Endothelial cell (in vitro differentiated cells): ENCODE measurements at regions not wholly inside any gene's neighbourhood (a gene's known extent, or its start where the extent isn't known, plus 50 kb on each side); places are given as distances from the start of the nearest gene placed in this dataset.
"Not testable (repeated sequence)": the region's sequence is repeated elsewhere in the genome, so short reads cannot be mapped to it uniquely, and the experiment has no call there.

Experiments
- DNase-seq: peaks from one replicate; pipeline ENCODE4 v3.0.0; 2021; ENCODE audit warnings: low spot score
- H3K27ac Mint-ChIP-seq: one replicate; pipeline ENCODE4 v1.8.0; 2021; ENCODE audit warnings: mixed read lengths, inconsistent platforms; ENCODE audit not compliant: unreplicated experiment
- H3K27me3 Mint-ChIP-seq: one replicate; pipeline ENCODE4 v1.8.0; 2021; ENCODE audit warnings: mild to moderate bottlenecking, moderate library complexity, mixed read lengths, inconsistent platforms; ENCODE audit not compliant: unreplicated experiment
- H3K36me3 Mint-ChIP-seq: one replicate; pipeline ENCODE4 v1.8.0; 2021; ENCODE audit warnings: mild to moderate bottlenecking, low read depth, mixed read lengths, inconsistent platforms; ENCODE audit not compliant: unreplicated experiment
- H3K4me1 Mint-ChIP-seq: one replicate; pipeline ENCODE4 v1.8.0; 2021; ENCODE audit warnings: mild to moderate bottlenecking, mixed read lengths, inconsistent platforms; ENCODE audit not compliant: unreplicated experiment
- H3K4me3 Mint-ChIP-seq: one replicate; pipeline ENCODE4 v1.8.0; 2021; ENCODE audit warnings: mild to moderate bottlenecking, mixed read lengths, inconsistent platforms; ENCODE audit not compliant: unreplicated experiment
- H3K9me3 Mint-ChIP-seq: one replicate; pipeline ENCODE4 v1.8.0; 2021; ENCODE audit warnings: mixed read lengths, inconsistent platforms; ENCODE audit not compliant: unreplicated experiment
- CTCF ChIP-seq: fragments of 200-600 bp; sonication (generic); IDR thresholded peaks from one replicate; pipeline ENCODE4 v1.5.0; 2021; ENCODE audit warnings: antibody characterized with exemption; ENCODE audit not compliant: unreplicated experiment

GRCh38 chr7:109659261-109659660, 1089.6 kb downstream of the DNAJB9 start:
- no peaks in the 10 kb centered on the region for H3K9me3 Mint-ChIP-seq
- no peak for TF ChIP-seq CTCF
- no peak overlapping the region for H3K27ac Mint-ChIP-seq
- peaks cover 3% of the 10 kb centered on the region for H3K4me1 Mint-ChIP-seq
- H3K4me3 Mint-ChIP-seq, result no peak overlapping the region
- DNase-seq, result no peak
- H3K27me3 Mint-ChIP-seq, result no peaks in the 10 kb centered on the region
- no peaks in the 10 kb centered on the region for H3K36me3 Mint-ChIP-seq

- H3K4me3 Mint-ChIP-seq, result no peak overlapping the region
- H3K9me3 Mint-ChIP-seq, result no peaks in the 10 kb centered on the region
- no peaks in the 10 kb centered on the region for H3K36me3 Mint-ChIP-seq
- no peak for TF ChIP-seq CTCF
- no peak for DNase-seq
- no peak overlapping the region for H3K27ac Mint-ChIP-seq
- H3K27me3 Mint-ChIP-seq, result no peaks in the 10 kb centered on the region
- peaks cover 3% of the 10 kb centered on the region for H3K4me1 Mint-ChIP-seq
Measured at GRCh38 chr7:109660401-109660800, 1090.7 kb downstream of the DNAJB9 start.

GRCh38 chr7:109663806-109664205, 1094.1 kb downstream of the DNAJB9 start:
- TF ChIP-seq CTCF, result no peak
- H3K4me3 Mint-ChIP-seq, result no peak overlapping the region
- no peak overlapping the region for H3K27ac Mint-ChIP-seq
- DNase-seq, result no peak
- no peaks in the 10 kb centered on the region for H3K27me3 Mint-ChIP-seq
- no peaks in the 10 kb centered on the region for H3K9me3 Mint-ChIP-seq
- H3K36me3 Mint-ChIP-seq, result no peaks in the 10 kb centered on the region
- H3K4me1 Mint-ChIP-seq, result peaks cover 3% of the 10 kb centered on the region

GRCh38 chr7:109687269-109687668, 1117.6 kb downstream of the DNAJB9 start:
- H3K9me3 Mint-ChIP-seq, H3K27ac Mint-ChIP-seq, H3K4me3 Mint-ChIP-seq, H3K4me1 Mint-ChIP-seq, H3K36me3 Mint-ChIP-seq, DNase-seq, H3K27me3 Mint-ChIP-seq: not testable (repeated sequence)

GRCh38 chr7:109692613-109693012, 1122.9 kb downstream of the DNAJB9 start:
- not testable (repeated sequence) for DNase-seq, H3K27ac Mint-ChIP-seq, H3K4me1 Mint-ChIP-seq, H3K9me3 Mint-ChIP-seq, H3K36me3 Mint-ChIP-seq, H3K27me3 Mint-ChIP-seq, H3K4me3 Mint-ChIP-seq

- DNase-seq, result no peak
- Mint-ChIP-seq H3K4me1 (no peaks in the 10 kb centered on the region), H3K4me3 (no peak overlapping the region), H3K27me3 (no peaks in the 10 kb centered on the region), H3K9me3 (peaks cover 3% of the 10 kb centered on the region), H3K27ac (no peak overlapping the region), H3K36me3 (peaks cover 3% of the 10 kb centered on the region)
- TF ChIP-seq CTCF, result no peak
Measured at GRCh38 chr7:109694149-109695071, 1124.7 kb downstream of the DNAJB9 start.
